Fibroblast of skin of left quadriceps (primary cell): ENCODE measurements at regions not wholly inside any gene's neighbourhood (a gene's known extent, or its start where the extent isn't known, plus 50 kb on each side); places are given as distances from the start of the nearest gene placed in this dataset.
"Not testable (repeated sequence)": the region's sequence is repeated elsewhere in the genome, so short reads cannot be mapped to it uniquely, and the experiment has no call there.

ENCODE experiments used
- DNase-seq, 2 experiments: peaks; one replicate each; pipeline ENCODE4 v3.0.0-alpha.2; 2013; ENCODE audit warnings: low read depth in 2 of 2

- DNase-seq = no peak
Observed at GRCh38 chr12:17104801-17105200, 498.8 kb upstream of the LMO3 start.

GRCh38 chr12:17097674-17098073 is 491.7 kb upstream of the LMO3 start:
- no peak for DNase-seq

DNA sequence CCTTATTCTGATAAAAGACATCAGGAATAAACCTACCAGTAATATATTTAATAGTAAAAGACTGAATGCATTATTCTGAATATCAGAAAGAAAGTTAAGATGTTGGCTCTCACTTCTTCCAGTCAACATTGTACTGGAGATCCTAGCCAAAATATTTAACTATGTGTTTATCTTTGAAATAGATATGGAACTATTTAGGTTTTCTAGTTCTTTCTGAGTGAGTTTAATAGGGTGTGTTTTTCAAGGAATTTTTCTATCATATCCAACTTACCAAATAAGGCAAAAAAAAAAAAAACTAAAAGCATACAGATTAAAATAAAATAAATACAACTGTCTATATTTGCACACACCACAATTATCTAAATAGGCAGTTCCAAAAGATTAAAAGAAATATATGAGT is 478.9 kb upstream of the LMO3 start:
- DNase-seq = no peak

DNA sequence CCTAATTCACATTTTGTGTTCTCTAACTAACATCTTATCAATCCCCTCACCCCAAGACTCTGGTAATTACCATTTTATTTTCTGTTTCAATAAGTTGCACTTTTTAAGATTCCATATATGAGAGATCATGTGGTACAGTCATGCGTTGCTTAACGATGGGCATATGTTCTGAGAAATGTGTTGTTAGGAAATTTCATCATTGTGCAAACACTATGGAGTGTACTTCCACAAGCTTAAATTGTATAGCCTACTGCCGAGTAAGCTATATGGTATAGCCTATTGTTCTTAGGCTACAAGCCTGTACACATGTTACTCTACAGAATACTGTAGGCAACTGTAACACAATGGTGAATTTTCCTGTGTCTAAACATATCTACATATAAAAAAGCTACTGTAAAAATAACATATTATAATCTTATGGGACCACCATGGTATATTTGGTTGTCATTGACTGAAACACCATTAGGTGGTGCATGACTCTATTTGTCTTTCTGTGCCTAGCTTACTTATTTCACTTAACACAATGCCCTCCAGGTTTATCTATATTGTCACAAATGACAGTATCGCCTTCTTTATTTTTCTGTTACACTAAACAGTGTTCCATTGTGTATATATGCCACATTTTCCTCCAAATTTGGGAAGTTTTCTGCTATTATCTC is 473.4 kb upstream of the LMO3 start:
- no peak for DNase-seq

GRCh38 chr12:17077594-17077993 is 471.6 kb upstream of the LMO3 start:
- no peak for DNase-seq

GRCh38 chr12:17076811-17077210 is 470.8 kb upstream of the LMO3 start:
- no peak for DNase-seq

DNA sequence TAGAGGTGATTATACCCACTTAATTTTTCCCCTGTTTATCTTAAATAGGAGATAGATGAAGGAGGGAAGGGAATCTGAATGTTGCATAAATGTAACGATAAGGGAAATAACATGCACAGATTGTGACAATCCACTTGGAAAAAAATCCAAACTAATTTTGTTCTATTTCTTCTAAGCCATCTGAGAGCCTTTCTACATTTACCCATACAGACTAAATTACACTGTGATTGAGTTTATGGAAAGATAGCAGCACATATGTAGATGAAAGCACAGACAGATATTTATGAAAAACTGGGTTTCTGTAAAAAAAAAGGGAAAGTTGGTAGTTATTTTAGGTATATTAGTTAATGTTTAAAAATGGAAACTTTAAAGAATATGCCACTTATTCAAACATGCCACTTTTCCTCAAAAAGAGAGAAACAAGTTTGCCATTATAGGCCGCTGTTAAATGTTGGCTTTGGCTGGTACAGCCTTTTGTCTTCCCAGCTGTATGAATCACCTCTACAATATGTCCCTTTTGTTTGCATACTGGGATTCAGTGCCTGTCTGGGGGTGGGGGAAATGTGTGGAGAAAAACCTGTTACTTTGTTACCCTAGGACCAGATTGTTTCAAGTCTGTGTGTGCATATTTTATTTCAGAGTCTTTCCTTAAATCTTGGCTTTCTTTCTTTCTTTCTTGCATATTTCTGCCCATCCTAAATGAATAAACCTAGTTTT is 470.2 kb upstream of the LMO3 start:
- DNase-seq = no peak

DNA sequence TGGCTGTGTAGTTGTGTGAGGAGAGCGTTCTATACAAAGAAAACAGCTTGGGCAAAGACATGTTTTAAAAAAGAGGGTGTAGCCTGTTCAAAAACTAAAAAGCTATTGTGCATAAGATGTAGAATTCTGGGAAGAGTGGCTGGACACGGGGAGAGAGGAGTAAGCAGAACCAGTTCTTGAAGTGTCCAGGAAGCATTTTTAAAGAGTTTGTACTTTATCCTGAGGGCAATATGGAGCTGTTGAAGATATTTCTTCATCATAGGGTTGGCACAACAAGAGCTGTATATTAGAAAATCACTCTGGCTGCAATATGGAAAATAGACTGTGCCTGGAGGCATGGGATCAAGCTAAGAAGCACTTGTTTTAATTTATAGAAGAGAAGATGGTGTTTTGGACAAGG is 458.9 kb upstream of the LMO3 start:
- DNase-seq = no peak

DNA sequence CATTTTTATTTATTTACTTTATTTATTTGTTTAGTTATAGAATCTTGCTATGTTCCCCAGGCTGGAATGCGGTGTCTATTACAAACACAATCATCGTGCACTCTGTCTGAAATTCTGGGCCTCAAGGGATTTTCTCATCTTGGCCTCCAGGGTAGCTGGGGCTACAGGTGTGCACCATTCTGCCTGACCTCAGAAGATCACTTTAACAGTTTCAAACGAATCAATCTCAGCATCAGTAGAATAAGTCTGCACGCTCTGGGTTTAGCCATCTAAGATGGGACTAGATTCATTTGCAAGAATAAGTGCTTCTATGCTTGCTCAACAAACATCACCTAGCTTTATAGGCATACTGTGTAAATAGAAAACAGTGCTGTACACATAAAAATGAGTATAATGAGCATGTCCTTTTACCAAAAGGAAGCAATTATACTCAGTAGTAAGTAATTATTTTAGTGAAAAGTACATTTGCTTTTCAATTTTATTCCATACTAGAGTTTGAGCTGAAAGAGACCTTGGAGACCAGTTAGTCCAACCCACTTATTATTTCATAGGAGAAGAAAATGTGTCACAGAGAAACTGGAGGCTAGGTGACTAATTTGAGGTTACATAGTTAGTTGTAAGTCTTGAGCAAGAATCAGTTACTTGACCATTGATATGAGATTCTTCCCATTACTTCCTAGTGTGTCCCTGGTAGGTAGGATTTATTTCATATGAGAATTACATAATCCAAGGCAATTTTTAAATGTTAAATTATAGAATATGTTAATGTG is 456.5 kb upstream of the LMO3 start:
- no peak for DNase-seq

DNA sequence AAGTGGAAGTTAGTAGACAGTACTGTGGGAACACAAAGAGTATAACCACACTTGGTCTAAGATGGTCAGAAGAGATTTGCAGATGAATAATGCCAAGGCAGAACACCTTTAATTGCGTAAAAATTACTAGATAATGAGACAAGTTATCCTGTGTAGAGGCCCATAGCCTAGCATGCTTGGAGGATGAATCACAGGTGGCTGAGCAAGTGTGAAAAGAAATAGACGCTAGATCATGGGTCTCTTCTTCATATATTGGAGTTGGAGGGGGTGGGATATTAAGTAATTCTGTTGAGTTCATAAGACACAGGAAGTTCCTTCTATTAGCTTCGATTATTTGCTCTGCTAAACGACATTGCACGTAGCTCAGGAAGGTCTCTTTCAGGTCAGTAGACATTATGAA is 454.3 kb upstream of the LMO3 start:
- no peak for DNase-seq

- DNase-seq = no peak
Observed at GRCh38 chr12:17056546-17056945, 450.6 kb upstream of the LMO3 start.

DNA sequence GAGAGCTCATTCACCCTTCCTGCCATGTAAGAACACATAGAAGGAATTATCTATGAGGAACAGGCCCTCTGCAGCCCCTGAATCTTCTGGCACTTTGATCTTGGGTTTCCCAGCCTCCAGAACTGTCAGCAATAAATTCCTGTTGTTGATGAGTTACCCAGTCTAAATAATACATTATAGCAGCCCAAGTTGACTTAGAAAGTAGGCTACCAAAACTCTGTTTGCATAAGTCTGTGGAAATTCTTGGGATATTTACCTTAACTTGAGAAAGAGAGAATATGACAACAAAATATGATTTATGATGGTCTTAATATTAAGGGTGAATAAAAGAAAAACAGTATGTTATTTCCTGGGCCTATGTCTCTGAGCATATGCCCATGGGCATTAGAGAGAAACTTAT is 433.0 kb upstream of the LMO3 start:
- no peak for DNase-seq

DNA sequence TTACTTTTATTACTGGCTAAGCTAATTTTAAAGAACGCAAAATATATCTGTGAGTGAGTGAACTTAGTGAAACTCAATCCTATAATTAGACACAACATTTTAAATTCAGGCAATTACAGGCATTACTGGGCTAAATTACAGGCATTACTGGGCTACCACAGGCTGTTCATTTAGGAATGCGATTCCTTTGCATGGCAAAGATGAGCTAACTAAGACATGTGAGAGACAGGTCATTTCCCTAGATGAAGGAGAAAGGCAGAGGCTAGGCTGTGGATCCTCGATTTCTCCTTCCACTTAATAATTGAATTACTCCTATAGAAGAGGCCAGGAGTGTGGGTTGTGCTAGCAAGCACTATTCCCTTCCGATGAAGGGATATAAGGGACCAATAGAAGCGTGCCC is 429.4 kb upstream of the LMO3 start:
- DNase-seq = no peak

- no peak for DNase-seq
Observed at GRCh38 chr12:17030338-17030737, 424.4 kb upstream of the LMO3 start.

GRCh38 chr12:17028348-17028747 is 422.4 kb upstream of the LMO3 start:
- no peak for DNase-seq

GRCh38 chr12:17025424-17025823 is 419.5 kb upstream of the LMO3 start:
- not testable (repeated sequence) for DNase-seq

DNA sequence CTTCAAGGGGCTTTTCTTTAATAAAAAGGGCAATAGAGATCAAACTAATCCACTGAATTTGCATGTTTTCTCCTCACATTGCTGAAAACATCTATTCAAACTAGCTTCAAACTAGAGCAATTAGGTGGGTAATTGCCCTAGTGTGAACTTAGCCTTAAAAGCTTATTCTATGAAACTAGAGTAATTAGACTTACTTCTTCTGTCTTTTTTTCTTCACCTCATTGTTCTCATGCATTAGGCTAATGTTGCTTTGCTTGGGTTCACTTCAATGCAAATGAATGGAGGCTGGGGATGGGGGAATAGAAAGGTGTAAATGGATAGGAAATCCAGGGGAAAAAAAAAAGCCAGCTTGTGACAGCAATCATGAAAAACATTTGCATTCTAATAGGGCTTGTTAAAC is 414.8 kb upstream of the LMO3 start:
- no peak for DNase-seq

DNA sequence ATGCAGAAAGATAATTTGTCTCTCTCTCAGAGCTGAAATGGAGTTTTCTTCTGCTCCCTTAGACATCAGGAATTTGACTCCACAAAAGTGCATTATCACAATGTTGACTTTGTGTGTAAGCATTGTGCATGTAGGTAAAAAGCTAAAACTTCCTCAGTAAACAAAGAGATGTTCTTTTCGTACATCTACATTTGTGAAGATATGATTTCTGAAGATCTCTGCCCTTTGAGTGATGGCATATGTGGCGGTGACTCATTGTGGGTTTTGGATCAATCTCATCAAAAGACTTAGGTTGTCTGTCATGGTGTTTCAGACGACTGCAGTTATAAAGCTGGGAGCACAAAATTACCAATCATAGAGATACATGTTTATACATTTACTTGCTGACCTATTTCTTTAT is 411.4 kb upstream of the LMO3 start:
- DNase-seq = no peak

DNA sequence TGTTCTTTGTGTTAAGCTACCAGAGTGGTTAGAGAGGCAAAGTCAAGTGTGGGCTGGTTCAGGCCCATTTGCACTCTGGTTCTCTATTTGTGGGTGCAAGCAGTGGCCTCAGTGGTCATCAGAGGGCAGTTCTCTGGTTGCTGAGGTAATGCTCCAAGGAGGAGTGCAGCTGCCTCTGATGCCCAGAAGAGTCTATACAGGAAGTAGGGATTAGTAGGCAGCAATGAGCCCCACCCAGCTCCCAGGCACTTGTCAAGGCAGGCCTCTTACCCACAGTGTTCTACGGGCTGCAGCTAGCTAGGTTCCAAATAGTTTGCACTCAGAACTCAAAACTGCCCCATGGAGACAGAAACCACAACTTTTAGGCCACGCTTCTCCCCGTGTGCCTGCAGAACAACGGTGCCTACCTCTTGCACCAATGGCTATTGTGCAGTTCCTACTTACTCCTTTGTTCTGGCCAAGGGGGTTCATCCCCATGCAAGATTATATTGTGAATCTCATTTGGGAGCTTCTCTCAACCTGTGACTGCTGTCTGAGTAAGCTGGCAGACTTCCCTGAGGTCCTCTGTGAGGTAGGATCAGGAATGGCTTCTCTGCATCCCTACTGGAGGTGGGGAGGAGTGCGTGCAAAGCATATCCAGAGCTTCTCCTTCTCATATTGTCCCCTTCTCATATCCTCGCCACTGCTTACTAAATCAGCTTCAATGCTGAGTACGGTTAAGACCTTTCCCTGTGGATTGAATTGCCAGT is 410.3 kb upstream of the LMO3 start:
- no peak for DNase-seq

GRCh38 chr12:17015501-17015900 is 409.5 kb upstream of the LMO3 start:
- DNase-seq = no peak

- not testable (repeated sequence) for DNase-seq
Observed at GRCh38 chr12:17007442-17008040, 401.6 kb upstream of the LMO3 start.

DNA sequence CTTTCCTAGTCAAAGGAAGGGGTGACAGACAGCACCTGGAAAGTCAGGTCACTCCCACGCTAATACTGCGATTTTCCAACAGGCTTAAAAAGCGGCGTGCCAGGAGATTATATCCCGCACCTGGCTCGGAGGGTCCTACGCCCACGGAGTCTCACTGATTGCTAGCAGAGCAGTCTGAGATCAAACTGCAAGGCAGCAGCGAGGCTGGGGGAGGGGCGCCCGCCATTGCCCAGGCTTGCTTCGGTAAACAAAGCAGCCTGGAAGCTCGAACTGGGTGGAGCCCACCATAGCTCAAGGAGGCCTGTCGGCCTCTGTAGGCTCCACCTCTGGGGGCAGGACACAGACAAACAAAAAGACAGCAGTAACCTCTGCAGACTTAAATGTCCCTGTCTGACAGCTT is 392.6 kb upstream of the LMO3 start:
- not testable (repeated sequence) for DNase-seq
